ENCODE measurements at regions not wholly inside any gene's neighbourhood (a gene's known extent, or its start where the extent isn't known, plus 50 kb on each side); places are given as distances from the start of the nearest gene placed in this dataset.

GRCh38 chr2:64780041-64780440 is 126.3 kb upstream of the SERTAD2 start:
- no peak overlapping the region for H3K4me2 ChIP-seq
- no peaks in the 10 kb centered on the region for H3K36me3 ChIP-seq
- H3K27me3 ChIP-seq, result no peaks in the 10 kb centered on the region
- H4K20me1 ChIP-seq, result no peaks in the 10 kb centered on the region
- TF ChIP-seq Cebpa-rat (IDR thresholded peaks at IDR 0.05), result no peak
- no peaks in the 10 kb centered on the region for H3K4me1 ChIP-seq
- peaks cover 19% of the 10 kb centered on the region for H3K9me3 ChIP-seq
- no peak overlapping the region for H3K4me3 ChIP-seq
- no peak overlapping the region for H3K27ac ChIP-seq
- H3K9ac ChIP-seq, result no peak overlapping the region

- Histone ChIP-seq H3K9ac (no peak overlapping the region), H3K27ac (no peak overlapping the region), H3K4me2 (no peak overlapping the region), H3K27me3 (no peaks in the 10 kb centered on the region), H4K20me1 (no peaks in the 10 kb centered on the region), H3K4me1 (peaks cover 14% of the 10 kb centered on the region), H3K4me3 (no peak overlapping the region), H3K9me3 (peaks cover under 1% of the 10 kb centered on the region; the same call in 1 of the 2 replicates), H3K36me3 (no peaks in the 10 kb centered on the region)
- TF ChIP-seq Cebpa-rat (IDR thresholded peaks at IDR 0.05), result no peak
Observed at GRCh38 chr2:64781711-64782390, 128.1 kb upstream of the SERTAD2 start.

- no peak for TF ChIP-seq Cebpa-rat (IDR thresholded peaks at IDR 0.05)
- no peaks in the 10 kb centered on the region for H4K20me1 ChIP-seq
- no peak overlapping the region for H3K4me2 ChIP-seq
- no peaks in the 10 kb centered on the region for H3K9me3 ChIP-seq
- 0 out of 2 replicates have a peak overlapping the region, but pooled peaks have one; percentile 13 for H3K27ac ChIP-seq
- no peaks in the 10 kb centered on the region for H3K36me3 ChIP-seq
- H3K4me3 ChIP-seq, result no peak overlapping the region
- H3K9ac ChIP-seq, result no peak overlapping the region
- no peaks in the 10 kb centered on the region for H3K27me3 ChIP-seq
- peaks cover 20% of the 10 kb centered on the region for H3K4me1 ChIP-seq
Observed at GRCh38 chr2:64784168-64785061, 130.7 kb upstream of the SERTAD2 start.

- Histone ChIP-seq H3K27ac (no peak overlapping the region), H3K4me1 (peaks cover 20% of the 10 kb centered on the region), H3K27me3 (no peaks in the 10 kb centered on the region), H3K9me3 (no peaks in the 10 kb centered on the region), H4K20me1 (no peaks in the 10 kb centered on the region), H3K36me3 (no peaks in the 10 kb centered on the region), H3K9ac (no peak overlapping the region), H3K4me3 (no peak overlapping the region), H3K4me2 (no peak overlapping the region)
- TF ChIP-seq Cebpa-rat (IDR thresholded peaks at IDR 0.05), result no peak
Observed at GRCh38 chr2:64785245-64785644, 131.5 kb upstream of the SERTAD2 start.

- H3K4me1 ChIP-seq, result peaks cover 20% of the 10 kb centered on the region
- peak overlapping the region; percentile 54 for H3K27ac ChIP-seq
- H3K36me3 ChIP-seq, result no peaks in the 10 kb centered on the region
- H4K20me1 ChIP-seq, result no peaks in the 10 kb centered on the region
- no peak for TF ChIP-seq Cebpa-rat (IDR thresholded peaks at IDR 0.05)
- H3K27me3 ChIP-seq, result no peaks in the 10 kb centered on the region
- H3K4me3 ChIP-seq, result no peak overlapping the region
- no peak overlapping the region for H3K9ac ChIP-seq
- no peaks in the 10 kb centered on the region for H3K9me3 ChIP-seq
- peak overlapping the region; percentile 76 for H3K4me2 ChIP-seq
Observed at GRCh38 chr2:64786343-64787018, 132.8 kb upstream of the SERTAD2 start.

- Histone ChIP-seq H3K4me3 (no peak overlapping the region), H3K4me2 (peak overlapping the region; percentile 76), H3K4me1 (peaks cover 20% of the 10 kb centered on the region), H3K9me3 (no peaks in the 10 kb centered on the region), H3K27me3 (no peaks in the 10 kb centered on the region), H3K36me3 (no peaks in the 10 kb centered on the region), H3K27ac (peak overlapping the region; percentile 54), H4K20me1 (no peaks in the 10 kb centered on the region), H3K9ac (no peak overlapping the region)
- TF ChIP-seq Cebpa-rat (IDR thresholded peaks at IDR 0.05), result no peak
Observed at GRCh38 chr2:64787019-64787365, 133.3 kb upstream of the SERTAD2 start.

- Histone ChIP-seq H3K9ac (no peak overlapping the region), H3K36me3 (no peaks in the 10 kb centered on the region), H3K27ac (no peak overlapping the region), H3K4me2 (no peak overlapping the region), H3K4me3 (no peak overlapping the region), H3K27me3 (no peaks in the 10 kb centered on the region), H3K4me1 (peaks cover 20% of the 10 kb centered on the region), H4K20me1 (no peaks in the 10 kb centered on the region), H3K9me3 (no peaks in the 10 kb centered on the region)
- no peak for TF ChIP-seq Cebpa-rat (IDR thresholded peaks at IDR 0.05)
Observed at GRCh38 chr2:64787698-64788097, 134.0 kb upstream of the SERTAD2 start.

GRCh38 chr2:64789466-64790320 is 136.0 kb upstream of the SERTAD2 start:
- Histone ChIP-seq H3K4me2 (no peak overlapping the region), H3K9ac (no peak overlapping the region), H3K9me3 (no peaks in the 10 kb centered on the region), H3K27ac (no peak overlapping the region), H3K4me1 (peaks cover 20% of the 10 kb centered on the region), H3K4me3 (no peak overlapping the region), H3K36me3 (no peaks in the 10 kb centered on the region), H4K20me1 (no peaks in the 10 kb centered on the region), H3K27me3 (no peaks in the 10 kb centered on the region)
- TF ChIP-seq Cebpa-rat (IDR thresholded peaks at IDR 0.05), result no peak

GRCh38 chr2:64792300-64792699 is 138.6 kb upstream of the SERTAD2 start:
- no peaks in the 10 kb centered on the region for H4K20me1 ChIP-seq
- H3K4me2 ChIP-seq, result no peak overlapping the region
- H3K9ac ChIP-seq, result no peak overlapping the region
- H3K27ac ChIP-seq, result no peak overlapping the region
- no peaks in the 10 kb centered on the region for H3K36me3 ChIP-seq
- H3K27me3 ChIP-seq, result no peaks in the 10 kb centered on the region
- H3K4me1 ChIP-seq, result peaks cover 8% of the 10 kb centered on the region
- H3K4me3 ChIP-seq, result no peak overlapping the region
- no peaks in the 10 kb centered on the region for H3K9me3 ChIP-seq
- no peak for TF ChIP-seq Cebpa-rat (IDR thresholded peaks at IDR 0.05)

Data from BLaER1 (cell line).